ENCODE measurements at regions not wholly inside any gene's neighbourhood (a gene's known extent, or its start where the extent isn't known, plus 50 kb on each side); places are given as distances from the start of the nearest gene placed in this dataset.
"Not testable (repeated sequence)": the region's sequence is repeated elsewhere in the genome, so short reads cannot be mapped to it uniquely, and the experiment has no call there.

GRCh38 chr4:18611026-18611425, 589.5 kb upstream of the LCORL start:
- Histone ChIP-seq H3K36me3 (ENCODE audit: insufficient read depth, low read length) (no peaks in the 10 kb centered on the region), H3K4me3 (ENCODE audit: low read depth in 1 of 2, low read length in 2 of 2) (no peak overlapping the region), H3K27ac (ENCODE audit: low read depth, low read length) (no peak overlapping the region), H3K27me3 (ENCODE audit: control insufficient read depth in 1 of 2, insufficient read depth in 2 of 2, low read length in 2 of 2) (no peaks in the 10 kb centered on the region), H3K4me1 (ENCODE audit: insufficient read depth, low read length) (no peaks in the 10 kb centered on the region), H3K9ac (ENCODE audit: low read length) (no peak overlapping the region), H3K9me3 (ENCODE audit: low read length) (no peaks in the 10 kb centered on the region)

- H3K4me3 ChIP-seq (ENCODE audit: low read depth in 1 of 2, low read length in 2 of 2), result no peak overlapping the region
- no peaks in the 10 kb centered on the region for H3K9me3 ChIP-seq (ENCODE audit: low read length)
- H3K36me3 ChIP-seq (ENCODE audit: insufficient read depth, low read length), result no peaks in the 10 kb centered on the region
- no peaks in the 10 kb centered on the region for H3K4me1 ChIP-seq (ENCODE audit: insufficient read depth, low read length)
- no peak overlapping the region for H3K9ac ChIP-seq (ENCODE audit: low read length)
- no peak overlapping the region for H3K27ac ChIP-seq (ENCODE audit: low read depth, low read length)
- H3K27me3 ChIP-seq (ENCODE audit: control insufficient read depth in 1 of 2, insufficient read depth in 2 of 2, low read length in 2 of 2), result no peaks in the 10 kb centered on the region
These were observed 587.5 kb upstream of the LCORL start for GRCh38 chr4:18608908-18609533.

- not testable (repeated sequence) for H3K9ac ChIP-seq (ENCODE audit: low read length); H3K36me3 ChIP-seq (ENCODE audit: insufficient read depth, low read length); H3K27me3 ChIP-seq (ENCODE audit: control insufficient read depth in 1 of 2, insufficient read depth in 2 of 2, low read length in 2 of 2); H3K27ac ChIP-seq (ENCODE audit: low read depth, low read length); H3K4me1 ChIP-seq (ENCODE audit: insufficient read depth, low read length); H3K9me3 ChIP-seq (ENCODE audit: low read length); H3K4me3 ChIP-seq (ENCODE audit: low read depth in 1 of 2, low read length in 2 of 2)
These were observed 581.1 kb upstream of the LCORL start for GRCh38 chr4:18602610-18603009.

- H3K9ac ChIP-seq (ENCODE audit: low read length), result no peak overlapping the region
- no peaks in the 10 kb centered on the region for H3K4me1 ChIP-seq (ENCODE audit: insufficient read depth, low read length)
- H3K27me3 ChIP-seq (ENCODE audit: control insufficient read depth in 1 of 2, insufficient read depth in 2 of 2, low read length in 2 of 2), result no peaks in the 10 kb centered on the region
- no peaks in the 10 kb centered on the region for H3K9me3 ChIP-seq (ENCODE audit: low read length)
- no peaks in the 10 kb centered on the region for H3K36me3 ChIP-seq (ENCODE audit: insufficient read depth, low read length)
- no peak overlapping the region for H3K27ac ChIP-seq (ENCODE audit: low read depth, low read length)
- no peak overlapping the region for H3K4me3 ChIP-seq (ENCODE audit: low read depth in 1 of 2, low read length in 2 of 2)
These were observed 571.9 kb upstream of the LCORL start for GRCh38 chr4:18593297-18594002.

GRCh38 chr4:18582841-18583240, 561.3 kb upstream of the LCORL start:
- no peaks in the 10 kb centered on the region for H3K9me3 ChIP-seq (ENCODE audit: low read length)
- H3K4me1 ChIP-seq (ENCODE audit: insufficient read depth, low read length), result no peaks in the 10 kb centered on the region
- H3K27me3 ChIP-seq (ENCODE audit: control insufficient read depth in 1 of 2, insufficient read depth in 2 of 2, low read length in 2 of 2), result no peaks in the 10 kb centered on the region

GRCh38 chr4:18578307-18578706, 556.8 kb upstream of the LCORL start:
- Histone ChIP-seq H3K27ac (ENCODE audit: low read depth, low read length) (no peak overlapping the region), H3K36me3 (ENCODE audit: insufficient read depth, low read length) (no peaks in the 10 kb centered on the region), H3K27me3 (ENCODE audit: control insufficient read depth in 1 of 2, insufficient read depth in 2 of 2, low read length in 2 of 2) (no peaks in the 10 kb centered on the region), H3K4me3 (ENCODE audit: low read depth in 1 of 2, low read length in 2 of 2) (no peak overlapping the region), H3K4me1 (ENCODE audit: insufficient read depth, low read length) (no peaks in the 10 kb centered on the region), H3K9ac (ENCODE audit: low read length) (no peak overlapping the region), H3K9me3 (ENCODE audit: low read length) (no peaks in the 10 kb centered on the region)

More at GRCh38 chr4:18582841-18583240, 561.3 kb upstream of the LCORL start:
- no peaks in the 10 kb centered on the region for H3K36me3 ChIP-seq (ENCODE audit: insufficient read depth, low read length)
- H3K27ac ChIP-seq (ENCODE audit: low read depth, low read length), result no peak overlapping the region
- no peak overlapping the region for H3K4me3 ChIP-seq (ENCODE audit: low read depth in 1 of 2, low read length in 2 of 2)
- no peak overlapping the region for H3K9ac ChIP-seq (ENCODE audit: low read length)

GRCh38 chr4:18572481-18572880, 550.9 kb upstream of the LCORL start:
- no peaks in the 10 kb centered on the region for H3K9me3 ChIP-seq (ENCODE audit: low read length)
- no peaks in the 10 kb centered on the region for H3K27me3 ChIP-seq (ENCODE audit: control insufficient read depth in 1 of 2, insufficient read depth in 2 of 2, low read length in 2 of 2)
- H3K27ac ChIP-seq (ENCODE audit: low read depth, low read length), result no peak overlapping the region
- no peak overlapping the region for H3K4me3 ChIP-seq (ENCODE audit: low read depth in 1 of 2, low read length in 2 of 2)
- H3K9ac ChIP-seq (ENCODE audit: low read length), result no peak overlapping the region
- H3K36me3 ChIP-seq (ENCODE audit: insufficient read depth, low read length), result no peaks in the 10 kb centered on the region
- no peaks in the 10 kb centered on the region for H3K4me1 ChIP-seq (ENCODE audit: insufficient read depth, low read length)

- H3K4me1 ChIP-seq (ENCODE audit: insufficient read depth, low read length), result no peaks in the 10 kb centered on the region
- H3K27ac ChIP-seq (ENCODE audit: low read depth, low read length), result no peak overlapping the region
- H3K36me3 ChIP-seq (ENCODE audit: insufficient read depth, low read length), result no peaks in the 10 kb centered on the region
- no peak overlapping the region for H3K4me3 ChIP-seq (ENCODE audit: low read depth in 1 of 2, low read length in 2 of 2)
- H3K9me3 ChIP-seq (ENCODE audit: low read length), result no peaks in the 10 kb centered on the region
- H3K27me3 ChIP-seq (ENCODE audit: control insufficient read depth in 1 of 2, insufficient read depth in 2 of 2, low read length in 2 of 2), result no peaks in the 10 kb centered on the region
- H3K9ac ChIP-seq (ENCODE audit: low read length), result no peak overlapping the region
These were observed 549.8 kb upstream of the LCORL start for GRCh38 chr4:18571301-18571761.

GRCh38 chr4:18570370-18570769, 548.8 kb upstream of the LCORL start:
- Histone ChIP-seq H3K36me3 (ENCODE audit: insufficient read depth, low read length) (no peaks in the 10 kb centered on the region), H3K27me3 (ENCODE audit: control insufficient read depth in 1 of 2, insufficient read depth in 2 of 2, low read length in 2 of 2) (no peaks in the 10 kb centered on the region)

GRCh38 chr4:18568600-18568999, 547.0 kb upstream of the LCORL start:
- H3K9ac ChIP-seq (ENCODE audit: low read length), result no peak overlapping the region
- H3K9me3 ChIP-seq (ENCODE audit: low read length), result no peaks in the 10 kb centered on the region
- H3K27ac ChIP-seq (ENCODE audit: low read depth, low read length), result no peak overlapping the region
- no peaks in the 10 kb centered on the region for H3K4me1 ChIP-seq (ENCODE audit: insufficient read depth, low read length)
- no peaks in the 10 kb centered on the region for H3K36me3 ChIP-seq (ENCODE audit: insufficient read depth, low read length)
- no peak overlapping the region for H3K4me3 ChIP-seq (ENCODE audit: low read depth in 1 of 2, low read length in 2 of 2)
- H3K27me3 ChIP-seq (ENCODE audit: control insufficient read depth in 1 of 2, insufficient read depth in 2 of 2, low read length in 2 of 2), result no peaks in the 10 kb centered on the region

More at GRCh38 chr4:18570370-18570769, 548.8 kb upstream of the LCORL start:
- no peak overlapping the region for H3K4me3 ChIP-seq (ENCODE audit: low read depth in 1 of 2, low read length in 2 of 2)
- no peak overlapping the region for H3K9ac ChIP-seq (ENCODE audit: low read length)
- no peak overlapping the region for H3K27ac ChIP-seq (ENCODE audit: low read depth, low read length)
- no peaks in the 10 kb centered on the region for H3K9me3 ChIP-seq (ENCODE audit: low read length)
- no peaks in the 10 kb centered on the region for H3K4me1 ChIP-seq (ENCODE audit: insufficient read depth, low read length)

- no peak overlapping the region for H3K4me3 ChIP-seq (ENCODE audit: low read depth in 1 of 2, low read length in 2 of 2)
- H3K9me3 ChIP-seq (ENCODE audit: low read length), result no peaks in the 10 kb centered on the region
- no peaks in the 10 kb centered on the region for H3K4me1 ChIP-seq (ENCODE audit: insufficient read depth, low read length)
- no peaks in the 10 kb centered on the region for H3K27me3 ChIP-seq (ENCODE audit: control insufficient read depth in 1 of 2, insufficient read depth in 2 of 2, low read length in 2 of 2)
- no peak overlapping the region for H3K9ac ChIP-seq (ENCODE audit: low read length)
- H3K36me3 ChIP-seq (ENCODE audit: insufficient read depth, low read length), result no peaks in the 10 kb centered on the region
- no peak overlapping the region for H3K27ac ChIP-seq (ENCODE audit: low read depth, low read length)
These were observed 545.6 kb upstream of the LCORL start for GRCh38 chr4:18566970-18567799.
